ENCODE measurements at regions not wholly inside any gene's neighbourhood (a gene's known extent, or its start where the extent isn't known, plus 50 kb on each side); places are given as distances from the start of the nearest gene placed in this dataset.

GRCh38 chr3:25885544-25885943 is 95.7 kb downstream of the OXSM start:
- H3K27me3 Mint-ChIP-seq (ENCODE audit: low read depth): no peaks in the 10 kb centered on the region
- no peaks in the 10 kb centered on the region for H3K36me3 Mint-ChIP-seq (ENCODE audit: low read depth)
- no peak overlapping the region for H3K27ac Mint-ChIP-seq (ENCODE audit: unreplicated experiment)
- no peak overlapping the region for H3K4me3 Mint-ChIP-seq
- no peak for DNase-seq (ENCODE audit: low read depth, low spot score)
- no peaks in the 10 kb centered on the region for H3K4me1 Mint-ChIP-seq
- peaks cover 3% of the 10 kb centered on the region for H3K9me3 Mint-ChIP-seq
- no peak for TF ChIP-seq CTCF (conservative IDR thresholded peaks at IDR 0.05)

- TF ChIP-seq CTCF (conservative IDR thresholded peaks at IDR 0.05): no peak
- H3K4me3 Mint-ChIP-seq: no peak overlapping the region
- no peak for DNase-seq (ENCODE audit: low read depth, low spot score)
- no peaks in the 10 kb centered on the region for H3K4me1 Mint-ChIP-seq
- H3K36me3 Mint-ChIP-seq (ENCODE audit: low read depth): no peaks in the 10 kb centered on the region
- no peak overlapping the region for H3K27ac Mint-ChIP-seq (ENCODE audit: unreplicated experiment)
- H3K9me3 Mint-ChIP-seq: peaks cover 3% of the 10 kb centered on the region
- no peaks in the 10 kb centered on the region for H3K27me3 Mint-ChIP-seq (ENCODE audit: low read depth)
Measured at GRCh38 chr3:25887907-25888306, 98.0 kb downstream of the OXSM start.

- H3K9me3 Mint-ChIP-seq: no peaks in the 10 kb centered on the region
- H3K27me3 Mint-ChIP-seq (ENCODE audit: low read depth): no peaks in the 10 kb centered on the region
- TF ChIP-seq CTCF (conservative IDR thresholded peaks at IDR 0.05): no peak
- H3K36me3 Mint-ChIP-seq (ENCODE audit: low read depth): no peaks in the 10 kb centered on the region
- no peak for DNase-seq (ENCODE audit: low read depth, low spot score)
- no peak overlapping the region for H3K27ac Mint-ChIP-seq (ENCODE audit: unreplicated experiment)
- no peak overlapping the region for H3K4me3 Mint-ChIP-seq
- H3K4me1 Mint-ChIP-seq: no peaks in the 10 kb centered on the region
Measured at GRCh38 chr3:25888892-25889524, 99.1 kb downstream of the OXSM start.

GRCh38 chr3:25889525-25889917 is 99.6 kb downstream of the OXSM start:
- no peak for TF ChIP-seq CTCF (conservative IDR thresholded peaks at IDR 0.05)
- H3K4me3 Mint-ChIP-seq: no peak overlapping the region
- no peak overlapping the region for H3K27ac Mint-ChIP-seq (ENCODE audit: unreplicated experiment)
- no peaks in the 10 kb centered on the region for H3K36me3 Mint-ChIP-seq (ENCODE audit: low read depth)
- no peak for DNase-seq (ENCODE audit: low read depth, low spot score)
- H3K4me1 Mint-ChIP-seq: no peaks in the 10 kb centered on the region
- no peaks in the 10 kb centered on the region for H3K27me3 Mint-ChIP-seq (ENCODE audit: low read depth)
- H3K9me3 Mint-ChIP-seq: no peaks in the 10 kb centered on the region

- no peak for TF ChIP-seq CTCF (conservative IDR thresholded peaks at IDR 0.05)
- Mint-ChIP-seq H3K9me3 (peaks cover 2% of the 10 kb centered on the region), H3K27me3 (ENCODE audit: low read depth) (no peaks in the 10 kb centered on the region), H3K36me3 (ENCODE audit: low read depth) (no peaks in the 10 kb centered on the region), H3K4me3 (no peak overlapping the region), H3K27ac (ENCODE audit: unreplicated experiment) (no peak overlapping the region), H3K4me1 (no peaks in the 10 kb centered on the region)
- no peak for DNase-seq (ENCODE audit: low read depth, low spot score)
Measured at GRCh38 chr3:25894101-25894500, 104.2 kb downstream of the OXSM start.

Data from neural crest cell (in vitro differentiated cells).